ENCODE measurements at regions not wholly inside any gene's neighbourhood (a gene's known extent, or its start where the extent isn't known, plus 50 kb on each side); places are given as distances from the start of the nearest gene placed in this dataset.

- ChIA-PET CTCF (no interaction called here), POLR2A (no interaction called here)
- no peak overlapping the region for H3K9ac ChIP-seq (ENCODE audit: low read length)
- intact Hi-C loops (cut with micrococcal nuclease) = no loop called here
- Mint-ChIP-seq H3K4me1 (no peaks in the 10 kb centered on the region), H3K27ac (no peak overlapping the region), H3K9me3 (ENCODE audit: insufficient read depth) (no peaks in the 10 kb centered on the region), H3K27me3 (peaks cover 16% of the 10 kb centered on the region), H3K4me3 (no peak overlapping the region)
- TF ChIP-seq EZH2 (IDR thresholded peaks at IDR 0.05; ENCODE audit: borderline replicate concordance, insufficient read depth, low read depth, low read length, poor library complexity, severe bottlenecking) (no peak), CTCF (IDR thresholded peaks at IDR 0.05) (no peak)
- no peak overlapping the region for H3K4me3 ChIP-seq (ENCODE audit: control extremely low read depth in 1 of 5, extremely low read depth in 1 of 5, insufficient read depth in 1 of 5, low read depth in 2 of 5, low read length in 4 of 5)
- H2AFZ ChIP-seq (ENCODE audit: insufficient read depth, low read depth, low read length, poor library complexity, severe bottlenecking) = no peak overlapping the region
- no peaks in the 10 kb centered on the region for H3K79me2 ChIP-seq (ENCODE audit: control insufficient read depth, insufficient read depth, low read length)
- H3K36me3 ChIP-seq (replicated peaks in 1 of 2; ENCODE audit: control extremely low read depth in 1 of 2, control insufficient read depth in 1 of 2, extremely low read depth in 1 of 2, insufficient read depth in 2 of 2, low read length in 1 of 2) = no peaks in the 10 kb centered on the region
- H3K27ac ChIP-seq (ENCODE audit: low read length in 2 of 2) = no peak overlapping the region
- peaks cover 0 to 12% (median 0%) of the 10 kb centered on the region in 3 donors for H3K9me3 ChIP-seq (ENCODE audit: control extremely low read depth in 1 of 3, control insufficient read depth in 2 of 3, insufficient read depth in 1 of 3, low read length in 2 of 3)
- no peaks in the 10 kb centered on the region for H3K4me1 ChIP-seq (ENCODE audit: control insufficient read depth in 2 of 2, insufficient read depth in 2 of 2, low read length in 2 of 2)
- WGBS (ENCODE audit: insufficient coverage) = no CpG with 5 or more reads among the region's 2 CpGs
- H3K4me2 ChIP-seq (replicated peaks; ENCODE audit: low read depth, low read length, poor library complexity, severe bottlenecking) = no peak overlapping the region
- no peaks in the 10 kb centered on the region for H3K27me3 ChIP-seq (replicated peaks in 1 of 4; ENCODE audit: control extremely low read depth in 1 of 4, control insufficient read depth in 3 of 4, insufficient read depth in 4 of 4, low read length in 3 of 4)
- ATAC-seq (ENCODE audit: low read depth) = no peak
- H4K20me1 ChIP-seq (ENCODE audit: control insufficient read depth, insufficient read depth, low read length, poor library complexity, severe bottlenecking) = no peaks in the 10 kb centered on the region
- DNase-seq = no peak
Measured at GRCh38 chr6:146944809-146945208, 259.4 kb upstream of the STXBP5 start.

- Mint-ChIP-seq H3K4me3 (no peak overlapping the region), H3K27ac (no peak overlapping the region), H3K9me3 (ENCODE audit: insufficient read depth) (no peaks in the 10 kb centered on the region), H3K27me3 (peaks cover 10% of the 10 kb centered on the region), H3K4me1 (no peaks in the 10 kb centered on the region)
- Histone ChIP-seq H3K4me2 (replicated peaks; ENCODE audit: low read depth, low read length, poor library complexity, severe bottlenecking) (no peak overlapping the region), H3K9ac (ENCODE audit: low read length) (no peak overlapping the region), H3K27ac (ENCODE audit: low read length in 2 of 2) (no peak overlapping the region), H3K9me3 (ENCODE audit: control extremely low read depth in 1 of 3, control insufficient read depth in 2 of 3, insufficient read depth in 1 of 3, low read length in 2 of 3) (peaks cover 0 to 12% (median 0%) of the 10 kb centered on the region in 3 donors), H3K4me3 (ENCODE audit: control extremely low read depth in 1 of 5, extremely low read depth in 1 of 5, insufficient read depth in 1 of 5, low read depth in 2 of 5, low read length in 4 of 5) (no peak overlapping the region), H3K79me2 (ENCODE audit: control insufficient read depth, insufficient read depth, low read length) (no peaks in the 10 kb centered on the region), H3K27me3 (replicated peaks in 1 of 4; ENCODE audit: control extremely low read depth in 1 of 4, control insufficient read depth in 3 of 4, insufficient read depth in 4 of 4, low read length in 3 of 4) (no peaks in the 10 kb centered on the region), H3K4me1 (ENCODE audit: control insufficient read depth in 2 of 2, insufficient read depth in 2 of 2, low read length in 2 of 2) (no peaks in the 10 kb centered on the region), H3K36me3 (replicated peaks in 1 of 2; ENCODE audit: control extremely low read depth in 1 of 2, control insufficient read depth in 1 of 2, extremely low read depth in 1 of 2, insufficient read depth in 2 of 2, low read length in 1 of 2) (no peaks in the 10 kb centered on the region), H4K20me1 (ENCODE audit: control insufficient read depth, insufficient read depth, low read length, poor library complexity, severe bottlenecking) (no peaks in the 10 kb centered on the region), H2AFZ (ENCODE audit: insufficient read depth, low read depth, low read length, poor library complexity, severe bottlenecking) (no peak overlapping the region)
- ChIA-PET POLR2A (no interaction called here), CTCF (no interaction called here)
- no CpG with 5 or more reads among the region's 1 CpG for WGBS (ENCODE audit: insufficient coverage)
- TF ChIP-seq EZH2 (IDR thresholded peaks at IDR 0.05; ENCODE audit: borderline replicate concordance, insufficient read depth, low read depth, low read length, poor library complexity, severe bottlenecking) = no peak
- TF ChIP-seq CTCF (IDR thresholded peaks at IDR 0.05) = no peak
- DNase-seq (no peak), ATAC-seq (ENCODE audit: low read depth) (no peak)
- intact Hi-C loops (cut with micrococcal nuclease) = no loop called here
Measured at GRCh38 chr6:146946559-146946958, 257.7 kb upstream of the STXBP5 start.

Data from B cell (primary cell).